Loucy (cell line): ENCODE measurements at regions not wholly inside any gene's neighbourhood (a gene's known extent, or its start where the extent isn't known, plus 50 kb on each side); places are given as distances from the start of the nearest gene placed in this dataset.
A peak's percentile ranks its signal among the peaks of the same experiment; 100 is the strongest.

Experiments used
- H2AFZ ChIP-seq: fragments of 200-600 bp; sonication (generic); 2 replicates; pipeline ENCODE4 v1.6.0; 2016; ENCODE audit warnings: antibody characterized with exemption, mild to moderate bottlenecking, low read length, moderate library complexity
- H3F3A ChIP-seq: fragments of 200-600 bp; 2 replicates; pipeline ENCODE4 v1.6.0; 2016; ENCODE audit warnings: antibody characterized with exemption, low read depth, mild to moderate bottlenecking
- H3K27me3 ChIP-seq: fragments of 200-600 bp; sonication (generic); 2 replicates; pipeline ENCODE4 v1.6.1; 2014; ENCODE audit warnings: low read length, mild to moderate bottlenecking; ENCODE audit not compliant: insufficient read depth, poor library complexity, severe bottlenecking
- H3K36me3 ChIP-seq: fragments of 200-600 bp; sonication (generic); 2 replicates; pipeline ENCODE4 v1.6.1; 2016; ENCODE audit warnings: low read length; ENCODE audit not compliant: insufficient read depth
- H3K4me1 ChIP-seq: fragments of 200-600 bp; sonication (generic); 2 replicates; pipeline ENCODE4 v1.5.1; 2014; ENCODE audit warnings: low read length, mild to moderate bottlenecking; ENCODE audit not compliant: insufficient read depth, poor library complexity, severe bottlenecking
- H3K4me2 ChIP-seq: fragments of 200-600 bp; sonication (generic); 2 replicates; pipeline ENCODE4 v1.6.0; 2014; ENCODE audit warnings: antibody characterized with exemption, low read length, low read depth, mild to moderate bottlenecking; ENCODE audit not compliant: poor library complexity, severe bottlenecking
- H3K4me3 ChIP-seq: fragments of 200-600 bp; sonication (generic); 2 replicates; pipeline ENCODE4 v1.5.1; 2014; ENCODE audit warnings: low read length, mild to moderate bottlenecking, mixed read lengths; ENCODE audit not compliant: poor library complexity, severe bottlenecking
- H3K79me2 ChIP-seq: fragments of 200-600 bp; sonication (generic); 2 replicates; pipeline ENCODE4 v1.6.1; 2014; ENCODE audit warnings: low read length; ENCODE audit not compliant: insufficient read depth
- H3K9ac ChIP-seq: fragments of 200-600 bp; sonication (generic); 2 replicates; pipeline ENCODE4 v1.6.0; 2014; ENCODE audit warnings: mild to moderate bottlenecking, low read depth, low read length, moderate library complexity; ENCODE audit not compliant: poor library complexity, severe bottlenecking
- H3K9me2 ChIP-seq: fragments of 200-600 bp; sonication (generic); replicated peaks from 2 replicates; pipeline ENCODE4 v1.6.1; 2016; ENCODE audit warnings: low read depth, low read length, mixed read lengths
- H3K9me3 ChIP-seq: fragments of 200-600 bp; sonication (generic); 2 replicates; pipeline ENCODE4 v1.6.1; 2014; ENCODE audit warnings: mild to moderate bottlenecking, antibody characterized with exemption, low read length, low read depth; ENCODE audit not compliant: insufficient read depth
- H4K20me1 ChIP-seq: fragments of 200-600 bp; sonication (generic); 2 replicates; pipeline ENCODE4 v1.6.0; 2014; ENCODE audit warnings: antibody characterized with exemption, low read length, mild to moderate bottlenecking; ENCODE audit not compliant: insufficient read depth, poor library complexity, severe bottlenecking
- CTCF ChIP-seq: fragments of 200-600 bp; sonication (generic); conservative IDR thresholded peaks from 2 replicates; pipeline ENCODE4 v1.5.1; 2014; ENCODE audit warnings: mild to moderate bottlenecking, antibody characterized with exemption, low read length
- EZH2phosphoT487 ChIP-seq: fragments of 200-600 bp; IDR thresholded peaks from 2 replicates; pipeline ENCODE4 v1.6.1; 2018; ENCODE audit warnings: antibody characterized with exemption, mild to moderate bottlenecking, moderate library complexity, borderline replicate concordance

GRCh38 chr12:90027889-90028634 is 319.4 kb upstream of the ATP2B1 start:
- Histone ChIP-seq H2AFZ (no peak overlapping the region; the same call in 1 of the 2 replicates), H4K20me1 (no peaks in the 10 kb centered on the region), H3K4me3 (no peak overlapping the region), H3K9me2 (no peaks in the 10 kb centered on the region), H3K4me1 (peaks cover 10% of the 10 kb centered on the region), H3K9me3 (no peaks in the 10 kb centered on the region), H3F3A (no peaks in the 10 kb centered on the region), H3K36me3 (no peaks in the 10 kb centered on the region), H3K79me2 (no peaks in the 10 kb centered on the region), H3K4me2 (peak overlapping the region; percentile 1), H3K9ac (no peak overlapping the region), H3K27me3 (no peaks in the 10 kb centered on the region)
- TF ChIP-seq CTCF (no peak), EZH2phosphoT487 (no peak)

- H3K36me3 ChIP-seq, result no peaks in the 10 kb centered on the region
- no peak for TF ChIP-seq CTCF
- no peak for TF ChIP-seq EZH2phosphoT487
- no peaks in the 10 kb centered on the region for H3K27me3 ChIP-seq
- H3K9ac ChIP-seq, result no peak overlapping the region
- H3K79me2 ChIP-seq, result no peaks in the 10 kb centered on the region
- peaks cover 10% of the 10 kb centered on the region for H3K4me1 ChIP-seq
- no peak overlapping the region for H2AFZ ChIP-seq
- no peaks in the 10 kb centered on the region for H3K9me3 ChIP-seq
- no peak overlapping the region for H3K4me3 ChIP-seq
- H3F3A ChIP-seq, result no peaks in the 10 kb centered on the region
- H3K9me2 ChIP-seq, result no peaks in the 10 kb centered on the region
- H4K20me1 ChIP-seq, result no peaks in the 10 kb centered on the region
- no peak overlapping the region for H3K4me2 ChIP-seq
Measured at GRCh38 chr12:90027041-90027440, 318.4 kb upstream of the ATP2B1 start.

GRCh38 chr12:90026516-90026915 is 317.9 kb upstream of the ATP2B1 start:
- Histone ChIP-seq H3K9me3 (no peaks in the 10 kb centered on the region), H3F3A (no peaks in the 10 kb centered on the region), H3K36me3 (no peaks in the 10 kb centered on the region), H4K20me1 (no peaks in the 10 kb centered on the region), H3K4me3 (no peak overlapping the region), H3K9ac (no peak overlapping the region), H3K4me1 (peaks cover 10% of the 10 kb centered on the region), H3K27me3 (no peaks in the 10 kb centered on the region), H3K9me2 (no peaks in the 10 kb centered on the region), H2AFZ (no peak overlapping the region), H3K4me2 (no peak overlapping the region), H3K79me2 (no peaks in the 10 kb centered on the region)
- TF ChIP-seq EZH2phosphoT487, result no peak
- TF ChIP-seq CTCF, result no peak
